ENCODE measurements at regions not wholly inside any gene's neighbourhood (a gene's known extent, or its start where the extent isn't known, plus 50 kb on each side); places are given as distances from the start of the nearest gene placed in this dataset.
A peak's percentile ranks its signal among the peaks of the same experiment; 100 is the strongest.

- DNase-seq (peak in 1 of 2 donors; percentile 9), ATAC-seq (no peak)
- Histone ChIP-seq H3K4me1 (ENCODE audit: control insufficient read depth, insufficient read depth, low read length) (no peaks in the 10 kb centered on the region), H3K27ac (ENCODE audit: low read length) (no peak overlapping the region), H3K4me3 (ENCODE audit: low read length) (no peak overlapping the region), H3K36me3 (ENCODE audit: control insufficient read depth, insufficient read depth, low read length) (no peaks in the 10 kb centered on the region), H3K9me3 (ENCODE audit: control insufficient read depth, insufficient read depth, low read length) (no peaks in the 10 kb centered on the region), H3K27me3 (ENCODE audit: control insufficient read depth, insufficient read depth, low read length) (no peaks in the 10 kb centered on the region)
- H3K36me3 Mint-ChIP-seq, result no peaks in the 10 kb centered on the region
- H3K27ac Mint-ChIP-seq, result no peak overlapping the region
- 63% methylated on average over 4 of the region's 4 CpGs for WGBS (ENCODE audit: insufficient coverage)
- intact Hi-C loops (cut with micrococcal nuclease), result no loop called here
- no peak overlapping the region for H3K4me3 Mint-ChIP-seq
- H3K4me1 Mint-ChIP-seq, result no peaks in the 10 kb centered on the region
- TF ChIP-seq CTCF (IDR thresholded peaks at IDR 0.05), result no peak
- H3K27me3 Mint-ChIP-seq (ENCODE audit: low read depth in 2 of 2), result peaks cover 0 to 5% of the 10 kb centered on the region in 2 donors
- H3K9me3 Mint-ChIP-seq, result no peaks in the 10 kb centered on the region
Measured at GRCh38 chr5:124859027-124859426, 112.6 kb upstream of the ZNF608 start.

GRCh38 chr5:124859556-124860290, 113.3 kb upstream of the ZNF608 start:
- Mint-ChIP-seq H3K4me3 (no peak overlapping the region), H3K27me3 (ENCODE audit: low read depth in 2 of 2) (peaks cover 0 to 5% of the 10 kb centered on the region in 2 donors), H3K27ac (no peak overlapping the region), H3K4me1 (no peaks in the 10 kb centered on the region), H3K9me3 (no peaks in the 10 kb centered on the region), H3K36me3 (no peaks in the 10 kb centered on the region)
- DNase-seq, result no peak
- H3K4me1 ChIP-seq (ENCODE audit: control insufficient read depth, insufficient read depth, low read length), result no peaks in the 10 kb centered on the region
- 75% methylated on average over 1 of the region's 3 CpGs for WGBS (ENCODE audit: insufficient coverage)
- TF ChIP-seq CTCF (IDR thresholded peaks at IDR 0.05), result no peak
- H3K27me3 ChIP-seq (ENCODE audit: control insufficient read depth, insufficient read depth, low read length), result no peaks in the 10 kb centered on the region
- no peaks in the 10 kb centered on the region for H3K36me3 ChIP-seq (ENCODE audit: control insufficient read depth, insufficient read depth, low read length)
- H3K27ac ChIP-seq (ENCODE audit: low read length), result no peak overlapping the region
- ATAC-seq, result no peak
- H3K4me3 ChIP-seq (ENCODE audit: low read length), result no peak overlapping the region
- intact Hi-C loops (cut with micrococcal nuclease), result no loop called here
- no peaks in the 10 kb centered on the region for H3K9me3 ChIP-seq (ENCODE audit: control insufficient read depth, insufficient read depth, low read length)

- H3K4me3 Mint-ChIP-seq, result no peak overlapping the region
- intact Hi-C loops (cut with micrococcal nuclease), result no loop called here
- no peak for ATAC-seq
- no peaks in the 10 kb centered on the region for H3K9me3 Mint-ChIP-seq
- 91% methylated on average over 4 of the region's 4 CpGs for WGBS (ENCODE audit: insufficient coverage)
- Histone ChIP-seq H3K27ac (ENCODE audit: low read length) (no peak overlapping the region), H3K4me1 (ENCODE audit: control insufficient read depth, insufficient read depth, low read length) (no peaks in the 10 kb centered on the region), H3K9me3 (ENCODE audit: control insufficient read depth, insufficient read depth, low read length) (no peaks in the 10 kb centered on the region), H3K27me3 (ENCODE audit: control insufficient read depth, insufficient read depth, low read length) (no peaks in the 10 kb centered on the region), H3K4me3 (ENCODE audit: low read length) (no peak overlapping the region), H3K36me3 (ENCODE audit: control insufficient read depth, insufficient read depth, low read length) (no peaks in the 10 kb centered on the region)
- H3K27ac Mint-ChIP-seq, result no peak overlapping the region
- peaks cover 3% of the 10 kb centered on the region in 2 donors for H3K4me1 Mint-ChIP-seq
- TF ChIP-seq CTCF (IDR thresholded peaks at IDR 0.05), result no peak
- H3K36me3 Mint-ChIP-seq, result no peaks in the 10 kb centered on the region
- no peak for DNase-seq
- peaks cover 0 to 5% of the 10 kb centered on the region in 2 donors for H3K27me3 Mint-ChIP-seq (ENCODE audit: low read depth in 2 of 2)
Measured at GRCh38 chr5:124860291-124860655, 113.8 kb upstream of the ZNF608 start.

GRCh38 chr5:124865066-124865465, 118.6 kb upstream of the ZNF608 start:
- DNase-seq, result no peak
- intact Hi-C loops (cut with micrococcal nuclease), result loop anchor here (5.0 kb wide), 1 partner anchor 72 kb away; no protein-coding TSS in a partner anchor
- Mint-ChIP-seq H3K27me3 (ENCODE audit: low read depth in 2 of 2) (peaks cover 0 to 5% of the 10 kb centered on the region in 2 donors), H3K36me3 (no peaks in the 10 kb centered on the region), H3K9me3 (no peaks in the 10 kb centered on the region), H3K27ac (peak overlapping the region in 1 of 2 donors; percentile 74), H3K4me1 (peaks cover 42 to 44% of the 10 kb centered on the region in 2 donors), H3K4me3 (peak overlapping the region; percentile 71)
- no peak for ATAC-seq
- Histone ChIP-seq H3K36me3 (ENCODE audit: control insufficient read depth, insufficient read depth, low read length) (no peaks in the 10 kb centered on the region), H3K27me3 (ENCODE audit: control insufficient read depth, insufficient read depth, low read length) (no peaks in the 10 kb centered on the region), H3K4me1 (ENCODE audit: control insufficient read depth, insufficient read depth, low read length) (peaks cover 18% of the 10 kb centered on the region), H3K4me3 (ENCODE audit: low read length) (no peak overlapping the region), H3K9me3 (ENCODE audit: control insufficient read depth, insufficient read depth, low read length) (no peaks in the 10 kb centered on the region), H3K27ac (ENCODE audit: low read length) (no peak overlapping the region)
- 94% methylated on average over 1 of the region's 3 CpGs for WGBS (ENCODE audit: insufficient coverage)
- no peak for TF ChIP-seq CTCF (IDR thresholded peaks at IDR 0.05)

Measured in natural killer cell (primary cell).